Kidney (tissue), 13 donors: ENCODE measurements at regions not wholly inside any gene's neighbourhood (a gene's known extent, or its start where the extent isn't known, plus 50 kb on each side); places are given as distances from the start of the nearest gene placed in this dataset.

Experiments used
- DNase-seq, 5 donors: peaks; one replicate each; pipeline ENCODE4 v3.0.0-alpha.2; 2013 to 2020
- FAIRE-seq: peaks from 2 replicates; lab custom pipeline; 2012; peaks lifted over from hg19 to GRCh38; lab: Jason Lieb, UNC
- H3K27ac ChIP-seq, 2 donors: one replicate each; pipeline ENCODE4 v1.7.0; 2013; ENCODE audit warnings: low read depth in 2 of 2, low read length in 2 of 2, inconsistent platforms in 1 of 2
- H3K27me3 ChIP-seq: one replicate; pipeline ENCODE4 v1.7.1; 2013; ENCODE audit warnings: low read length, inconsistent platforms; ENCODE audit not compliant: control insufficient read depth, insufficient read depth
- H3K36me3 ChIP-seq, 3 donors: one replicate each; pipeline versions ENCODE4 v1.7.0 to v1.7.1; 2013; ENCODE audit warnings: low read length in 3 of 3, control low read depth in 1 of 3, inconsistent platforms in 1 of 3; ENCODE audit not compliant: insufficient read depth in 3 of 3, control insufficient read depth in 2 of 3
- H3K4me1 ChIP-seq, 3 donors: one replicate each; pipeline versions ENCODE4 v1.7.0 to v1.7.1; 2013; ENCODE audit warnings: low read length in 3 of 3, inconsistent platforms in 1 of 3, low read depth in 1 of 3; ENCODE audit not compliant: control insufficient read depth in 2 of 3, insufficient read depth in 2 of 3
- H3K4me3 ChIP-seq, 3 donors: one replicate each; pipeline versions ENCODE4 v1.7.0 to v1.8.1; 2013; ENCODE audit warnings: low read length in 3 of 3, control low read depth in 1 of 3, inconsistent platforms in 1 of 3
- H3K9ac ChIP-seq, 3 donors: one replicate each; pipeline versions ENCODE4 v1.7.0 to v1.7.1; 2013; ENCODE audit warnings: low read length in 3 of 3, control low read depth in 1 of 3, inconsistent platforms in 1 of 3
- H3K9me3 ChIP-seq, 3 donors: one replicate each; pipeline versions ENCODE4 v1.7.0 to v1.7.1; 2013; ENCODE audit warnings: low read length in 3 of 3, control low read depth in 1 of 3, inconsistent platforms in 1 of 3; ENCODE audit not compliant: control insufficient read depth in 2 of 3, insufficient read depth in 1 of 3
- intact Hi-C: fragments of 100-400 bp; cut with DNase I; formaldehyde crosslinking; loops from one replicate; pipeline ENCODE4 v1.11.1; 2022
- TF ChIP-seq, protein P1 (sequence below): IDR thresholded peaks from 3 replicates; pipeline ENCODE4 v1.5.1; 2012; ENCODE audit warnings: mild to moderate bottlenecking, moderate library complexity, borderline replicate concordance; ENCODE audit not compliant: insufficient read depth; ENCODE audit errors: extremely low read depth
- donor health status: control.
- donor health status: control.
- donor health status: control.
- donor health status: control.
- donor health status: control.
- donor health status: DM: yes; HTN: yes; CAD: no.
- donor health status: Normal renal cell carcinoma (clear cell type).

DNA sequence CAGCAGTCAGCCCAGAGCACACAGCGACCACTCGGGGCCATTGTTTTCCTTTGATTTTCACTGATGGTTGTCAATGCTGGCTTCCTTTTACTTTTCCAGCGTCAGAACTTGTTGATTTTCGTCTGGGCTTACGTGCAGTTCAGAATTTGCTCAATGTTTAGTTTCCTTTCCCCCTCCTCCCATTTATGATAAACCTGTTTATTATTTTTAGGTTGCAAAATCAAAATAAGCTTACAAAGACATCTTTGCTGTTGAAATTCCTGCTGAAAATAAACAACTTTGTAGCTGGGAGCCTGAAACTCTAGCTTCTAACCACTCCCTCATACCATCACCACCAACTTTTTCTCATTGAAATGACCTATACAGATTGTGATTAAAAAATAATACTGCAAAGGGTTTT is 83.1 kb upstream of the LYZL1 start:
- no peak overlapping the region for H3K4me3 ChIP-seq
- no peak overlapping the region for H3K27ac ChIP-seq
- intact Hi-C loops: no loop called here
- H3K9me3 ChIP-seq: peaks cover 0 to 2% (median 0%) of the 10 kb centered on the region in 3 donors
- H3K4me1 ChIP-seq: no peaks in the 10 kb centered on the region
- no peaks in the 10 kb centered on the region for H3K36me3 ChIP-seq
- no peak overlapping the region for H3K9ac ChIP-seq
- H3K27me3 ChIP-seq: no peaks in the 10 kb centered on the region
- no peak for DNase-seq
- no peak for FAIRE-seq
- TF ChIP-seq, protein P1, sequence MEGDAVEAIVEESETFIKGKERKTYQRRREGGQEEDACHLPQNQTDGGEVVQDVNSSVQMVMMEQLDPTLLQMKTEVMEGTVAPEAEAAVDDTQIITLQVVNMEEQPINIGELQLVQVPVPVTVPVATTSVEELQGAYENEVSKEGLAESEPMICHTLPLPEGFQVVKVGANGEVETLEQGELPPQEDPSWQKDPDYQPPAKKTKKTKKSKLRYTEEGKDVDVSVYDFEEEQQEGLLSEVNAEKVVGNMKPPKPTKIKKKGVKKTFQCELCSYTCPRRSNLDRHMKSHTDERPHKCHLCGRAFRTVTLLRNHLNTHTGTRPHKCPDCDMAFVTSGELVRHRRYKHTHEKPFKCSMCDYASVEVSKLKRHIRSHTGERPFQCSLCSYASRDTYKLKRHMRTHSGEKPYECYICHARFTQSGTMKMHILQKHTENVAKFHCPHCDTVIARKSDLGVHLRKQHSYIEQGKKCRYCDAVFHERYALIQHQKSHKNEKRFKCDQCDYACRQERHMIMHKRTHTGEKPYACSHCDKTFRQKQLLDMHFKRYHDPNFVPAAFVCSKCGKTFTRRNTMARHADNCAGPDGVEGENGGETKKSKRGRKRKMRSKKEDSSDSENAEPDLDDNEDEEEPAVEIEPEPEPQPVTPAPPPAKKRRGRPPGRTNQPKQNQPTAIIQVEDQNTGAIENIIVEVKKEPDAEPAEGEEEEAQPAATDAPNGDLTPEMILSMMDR: no peak

DNA sequence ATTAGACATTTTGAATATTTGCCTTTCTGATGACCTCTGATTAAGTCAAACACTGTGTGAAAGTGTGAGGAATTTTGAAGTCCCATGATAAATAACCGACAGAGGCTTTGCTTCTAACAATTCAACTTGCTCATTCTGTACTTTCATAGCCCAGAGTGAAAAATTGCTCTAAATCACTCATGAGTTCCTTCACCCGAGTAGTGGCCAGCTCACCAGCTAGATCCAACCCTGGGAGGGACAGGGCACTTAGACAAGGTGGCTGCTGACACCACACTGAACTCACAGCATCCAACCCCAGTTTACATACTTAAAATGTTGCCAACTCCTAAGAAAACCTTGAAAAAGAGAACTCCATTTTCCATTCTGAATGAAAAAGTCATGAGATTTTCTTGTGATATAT is 80.0 kb upstream of the LYZL1 start:
- Histone ChIP-seq H3K27me3 (no peaks in the 10 kb centered on the region), H3K36me3 (no peaks in the 10 kb centered on the region)
- intact Hi-C loops: no loop called here

DNA sequence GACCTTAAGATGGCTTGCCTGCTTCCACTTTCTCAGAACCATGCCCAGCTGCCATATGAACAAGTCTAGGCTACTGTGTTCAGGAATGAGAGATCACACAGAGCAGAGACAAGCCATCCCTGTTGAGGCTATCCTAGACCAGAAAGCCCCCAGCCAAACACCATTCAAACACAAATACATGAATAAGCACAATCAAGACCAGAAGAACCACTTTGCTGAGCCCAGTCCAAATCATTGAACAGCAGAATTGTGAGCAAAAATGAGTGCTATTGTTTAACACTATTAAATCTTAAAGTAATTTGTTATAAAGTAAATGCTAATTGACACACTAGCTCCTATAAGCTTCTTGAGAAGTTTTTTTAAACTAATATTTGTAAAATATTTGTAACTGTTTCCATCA is 79.0 kb upstream of the LYZL1 start:
- no peak overlapping the region for H3K9ac ChIP-seq
- no peak for DNase-seq
- H3K4me1 ChIP-seq: no peaks in the 10 kb centered on the region
- no peak overlapping the region for H3K27ac ChIP-seq
- no peak overlapping the region for H3K4me3 ChIP-seq
- peaks cover 0 to 2% (median 0%) of the 10 kb centered on the region in 3 donors for H3K9me3 ChIP-seq
- H3K27me3 ChIP-seq: no peaks in the 10 kb centered on the region
- no peak for FAIRE-seq
- intact Hi-C loops: no loop called here
- H3K36me3 ChIP-seq: no peaks in the 10 kb centered on the region
- TF ChIP-seq, protein P1: no peak

More for the DNA sequence above, 80.0 kb upstream of the LYZL1 start:
- H3K9me3 ChIP-seq: peaks cover 0 to 2% (median 0%) of the 10 kb centered on the region in 3 donors
- H3K4me3 ChIP-seq: no peak overlapping the region
- TF ChIP-seq, protein P1: no peak
- DNase-seq (no peak), FAIRE-seq (no peak)
- no peak overlapping the region for H3K9ac ChIP-seq
- no peaks in the 10 kb centered on the region for H3K4me1 ChIP-seq
- H3K27ac ChIP-seq: no peak overlapping the region

GRCh38 chr10:29210266-29210868 is 78.5 kb upstream of the LYZL1 start:
- H3K27ac ChIP-seq: no peak overlapping the region
- intact Hi-C loops: no loop called here
- DNase-seq (no peak), FAIRE-seq (no peak)
- TF ChIP-seq, protein P1: no peak
- H3K9ac ChIP-seq: no peak overlapping the region
- peaks cover 0 to 2% (median 0%) of the 10 kb centered on the region in 3 donors for H3K9me3 ChIP-seq
- H3K4me3 ChIP-seq: no peak overlapping the region
- H3K27me3 ChIP-seq: no peaks in the 10 kb centered on the region
- H3K4me1 ChIP-seq: no peaks in the 10 kb centered on the region
- no peaks in the 10 kb centered on the region for H3K36me3 ChIP-seq
